ENCODE measurements at regions not wholly inside any gene's neighbourhood (a gene's known extent, or its start where the extent isn't known, plus 50 kb on each side); places are given as distances from the start of the nearest gene placed in this dataset.

DNA sequence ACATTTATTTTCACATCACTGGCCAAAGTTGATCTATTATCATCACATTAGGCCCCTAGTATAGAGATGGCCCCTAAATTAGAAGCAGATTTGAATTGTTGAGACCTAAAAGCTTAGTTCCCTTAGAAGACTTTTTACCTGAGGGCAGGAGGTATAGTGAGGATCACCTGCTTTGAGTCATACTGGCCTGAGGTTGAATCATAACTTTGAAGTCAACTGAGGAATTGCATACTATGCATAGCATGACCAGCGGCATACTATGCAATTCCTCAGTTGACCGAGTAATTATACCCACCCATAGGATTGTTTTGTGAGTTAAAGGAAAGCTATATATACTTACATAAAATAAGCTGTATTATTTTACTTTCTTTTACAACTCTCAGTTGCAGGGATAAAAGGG lies 50.3 kb upstream of the DPH5 start:
- TF ChIP-seq, protein P1, sequence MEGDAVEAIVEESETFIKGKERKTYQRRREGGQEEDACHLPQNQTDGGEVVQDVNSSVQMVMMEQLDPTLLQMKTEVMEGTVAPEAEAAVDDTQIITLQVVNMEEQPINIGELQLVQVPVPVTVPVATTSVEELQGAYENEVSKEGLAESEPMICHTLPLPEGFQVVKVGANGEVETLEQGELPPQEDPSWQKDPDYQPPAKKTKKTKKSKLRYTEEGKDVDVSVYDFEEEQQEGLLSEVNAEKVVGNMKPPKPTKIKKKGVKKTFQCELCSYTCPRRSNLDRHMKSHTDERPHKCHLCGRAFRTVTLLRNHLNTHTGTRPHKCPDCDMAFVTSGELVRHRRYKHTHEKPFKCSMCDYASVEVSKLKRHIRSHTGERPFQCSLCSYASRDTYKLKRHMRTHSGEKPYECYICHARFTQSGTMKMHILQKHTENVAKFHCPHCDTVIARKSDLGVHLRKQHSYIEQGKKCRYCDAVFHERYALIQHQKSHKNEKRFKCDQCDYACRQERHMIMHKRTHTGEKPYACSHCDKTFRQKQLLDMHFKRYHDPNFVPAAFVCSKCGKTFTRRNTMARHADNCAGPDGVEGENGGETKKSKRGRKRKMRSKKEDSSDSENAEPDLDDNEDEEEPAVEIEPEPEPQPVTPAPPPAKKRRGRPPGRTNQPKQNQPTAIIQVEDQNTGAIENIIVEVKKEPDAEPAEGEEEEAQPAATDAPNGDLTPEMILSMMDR (IDR thresholded peaks at IDR 0.05 in 2 of 3, conservative IDR thresholded peaks at IDR 0.05 in 1 of 3; ENCODE audit: control insufficient read depth in 2 of 3, extremely low read depth in 1 of 3, insufficient read depth in 1 of 3, low read depth in 3 of 3, low read length in 3 of 3), result no peak
- TF ChIP-seq, protein P2, sequence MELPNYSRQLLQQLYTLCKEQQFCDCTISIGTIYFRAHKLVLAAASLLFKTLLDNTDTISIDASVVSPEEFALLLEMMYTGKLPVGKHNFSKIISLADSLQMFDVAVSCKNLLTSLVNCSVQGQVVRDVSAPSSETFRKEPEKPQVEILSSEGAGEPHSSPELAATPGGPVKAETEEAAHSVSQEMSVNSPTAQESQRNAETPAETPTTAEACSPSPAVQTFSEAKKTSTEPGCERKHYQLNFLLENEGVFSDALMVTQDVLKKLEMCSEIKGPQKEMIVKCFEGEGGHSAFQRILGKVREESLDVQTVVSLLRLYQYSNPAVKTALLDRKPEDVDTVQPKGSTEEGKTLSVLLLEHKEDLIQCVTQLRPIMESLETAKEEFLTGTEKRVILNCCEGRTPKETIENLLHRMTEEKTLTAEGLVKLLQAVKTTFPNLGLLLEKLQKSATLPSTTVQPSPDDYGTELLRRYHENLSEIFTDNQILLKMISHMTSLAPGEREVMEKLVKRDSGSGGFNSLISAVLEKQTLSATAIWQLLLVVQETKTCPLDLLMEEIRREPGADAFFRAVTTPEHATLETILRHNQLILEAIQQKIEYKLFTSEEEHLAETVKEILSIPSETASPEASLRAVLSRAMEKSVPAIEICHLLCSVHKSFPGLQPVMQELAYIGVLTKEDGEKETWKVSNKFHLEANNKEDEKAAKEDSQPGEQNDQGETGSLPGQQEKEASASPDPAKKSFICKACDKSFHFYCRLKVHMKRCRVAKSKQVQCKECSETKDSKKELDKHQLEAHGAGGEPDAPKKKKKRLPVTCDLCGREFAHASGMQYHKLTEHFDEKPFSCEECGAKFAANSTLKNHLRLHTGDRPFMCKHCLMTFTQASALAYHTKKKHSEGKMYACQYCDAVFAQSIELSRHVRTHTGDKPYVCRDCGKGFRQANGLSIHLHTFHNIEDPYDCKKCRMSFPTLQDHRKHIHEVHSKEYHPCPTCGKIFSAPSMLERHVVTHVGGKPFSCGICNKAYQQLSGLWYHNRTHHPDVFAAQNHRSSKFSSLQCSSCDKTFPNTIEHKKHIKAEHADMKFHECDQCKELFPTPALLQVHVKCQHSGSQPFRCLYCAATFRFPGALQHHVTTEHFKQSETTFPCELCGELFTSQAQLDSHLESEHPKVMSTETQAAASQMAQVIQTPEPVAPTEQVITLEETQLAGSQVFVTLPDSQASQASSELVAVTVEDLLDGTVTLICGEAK (IDR thresholded peaks at IDR 0.05; ENCODE audit: borderline replicate concordance), result no peak
- no peak for TF ChIP-seq KDM1A (IDR thresholded peaks at IDR 0.05; ENCODE audit: borderline replicate concordance)
- no peak for TF ChIP-seq STAT1 (conservative IDR thresholded peaks at IDR 0.05)
- TF ChIP-seq POLR2A (IDR thresholded peaks at IDR 0.05; ENCODE audit: low read depth, low read length), result no peak
- no peak for TF ChIP-seq YY1 (IDR thresholded peaks at IDR 0.05; ENCODE audit: low read depth, low read length)
- TF ChIP-seq EED (IDR thresholded peaks at IDR 0.05; ENCODE audit: low read depth), result no peak
- no peak for TF ChIP-seq RAD21 (IDR thresholded peaks at IDR 0.05; ENCODE audit: insufficient read depth, low read depth, low read length)
